ENCODE measurements at regions not wholly inside any gene's neighbourhood (a gene's known extent, or its start where the extent isn't known, plus 50 kb on each side); places are given as distances from the start of the nearest gene placed in this dataset.

DNA sequence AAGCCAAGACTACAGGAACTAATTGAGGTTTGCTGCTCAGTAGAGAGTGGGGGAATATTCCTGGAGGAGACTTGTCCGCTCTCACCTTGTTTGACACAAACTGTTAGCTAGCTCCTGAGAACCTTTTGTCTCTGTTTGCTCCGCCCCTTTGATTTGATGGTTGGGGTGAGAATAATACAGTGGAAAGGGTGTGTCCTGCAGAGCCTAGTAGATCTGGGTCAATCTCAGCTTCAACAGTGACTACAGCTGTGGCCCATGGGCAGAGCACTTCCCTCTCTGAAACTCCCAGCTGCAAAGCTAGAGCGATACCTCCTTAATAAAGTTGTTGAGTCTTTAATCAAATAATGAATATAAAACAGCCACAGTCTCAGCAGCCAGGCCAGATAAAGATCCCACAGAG lies 576.7 kb downstream of the DIAPH3 start:
- TF ChIP-seq CTCF (IDR thresholded peaks at IDR 0.05; ENCODE audit: low read depth, low read length) = no peak
- no peak overlapping the region for H3K4me3 ChIP-seq (ENCODE audit: low read depth, low read length)
- no peak overlapping the region for H3K27ac ChIP-seq
- DNase-seq = no peak
- H3K36me3 ChIP-seq = no peaks in the 10 kb centered on the region
- no peaks in the 10 kb centered on the region for H3K9me3 ChIP-seq (ENCODE audit: severe bottlenecking)
- H3K27me3 ChIP-seq (ENCODE audit: insufficient read depth, low read depth, severe bottlenecking) = no peaks in the 10 kb centered on the region

DNA sequence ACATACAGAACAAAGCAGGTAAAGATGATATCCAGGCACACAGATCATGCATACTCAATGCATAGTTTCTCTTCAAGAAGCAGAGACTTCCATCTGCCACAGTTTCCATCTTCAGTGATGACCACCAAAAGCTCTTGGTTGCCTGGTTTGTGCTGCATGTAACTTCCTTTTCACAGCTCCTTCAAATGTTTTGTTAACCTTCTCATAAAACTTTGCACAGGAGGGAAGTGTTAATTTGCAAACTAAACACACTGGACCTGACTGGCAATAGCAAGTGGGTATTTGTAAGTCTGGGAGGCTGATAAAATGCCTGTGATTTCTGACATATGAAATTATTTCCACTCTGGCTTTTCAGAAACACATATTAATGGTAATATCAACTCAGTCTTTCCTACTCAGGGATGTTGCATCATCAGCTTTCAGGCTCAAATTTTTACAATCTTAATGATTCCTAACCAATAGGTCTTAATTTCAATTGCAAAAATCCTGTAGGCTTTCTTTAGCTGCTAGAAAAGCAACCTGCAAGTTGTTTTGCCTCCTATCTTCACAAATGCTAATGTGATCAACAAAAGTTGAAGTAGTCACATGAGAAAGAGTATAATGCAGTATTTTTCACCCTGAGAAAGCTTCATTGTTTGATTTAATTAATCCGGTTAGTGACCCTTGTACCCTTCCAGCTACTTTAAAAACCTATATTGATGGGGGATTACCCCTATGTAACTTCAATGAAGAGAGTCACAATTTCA lies 575.6 kb downstream of the DIAPH3 start:
- H3K27me3 ChIP-seq (ENCODE audit: insufficient read depth, low read depth, severe bottlenecking) = no peaks in the 10 kb centered on the region

GRCh38 chr13:59588717-59589067 lies 575.0 kb downstream of the DIAPH3 start:
- no peaks in the 10 kb centered on the region for H3K9me3 ChIP-seq (ENCODE audit: severe bottlenecking)
- H3K4me3 ChIP-seq (ENCODE audit: low read depth, low read length) = no peak overlapping the region
- DNase-seq = no peak
- H3K36me3 ChIP-seq = no peaks in the 10 kb centered on the region
- no peak overlapping the region for H3K27ac ChIP-seq
- no peak for TF ChIP-seq CTCF (IDR thresholded peaks at IDR 0.05; ENCODE audit: low read depth, low read length)
- H3K27me3 ChIP-seq (ENCODE audit: insufficient read depth, low read depth, severe bottlenecking) = no peaks in the 10 kb centered on the region

More for the DNA sequence above, 575.6 kb downstream of the DIAPH3 start:
- H3K4me3 ChIP-seq (ENCODE audit: low read depth, low read length) = no peak overlapping the region
- TF ChIP-seq CTCF (IDR thresholded peaks at IDR 0.05; ENCODE audit: low read depth, low read length) = no peak
- no peak overlapping the region for H3K27ac ChIP-seq
- H3K36me3 ChIP-seq = no peaks in the 10 kb centered on the region
- DNase-seq = no peak
- H3K9me3 ChIP-seq (ENCODE audit: severe bottlenecking) = no peaks in the 10 kb centered on the region

DNA sequence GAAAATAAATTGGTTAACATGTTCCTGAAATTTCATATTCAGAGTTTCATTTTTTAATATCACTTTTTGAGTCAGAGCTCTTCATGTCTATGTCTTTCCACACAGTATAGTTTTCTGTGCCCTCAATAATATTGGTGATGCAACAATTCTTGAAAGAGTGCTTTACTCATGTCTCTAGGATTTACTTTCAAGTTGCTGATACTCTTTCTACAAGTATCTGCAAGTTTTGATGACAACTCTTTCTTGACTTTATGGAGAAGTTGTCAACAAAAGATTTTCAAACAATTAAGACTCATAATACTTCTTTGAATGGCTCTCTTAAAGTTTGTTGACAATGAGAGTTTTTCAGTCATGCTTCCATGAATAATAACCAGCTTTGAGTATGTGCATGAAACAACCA lies 561.7 kb downstream of the DIAPH3 start:
- Histone ChIP-seq H3K27me3 (ENCODE audit: insufficient read depth, low read depth, severe bottlenecking) (no peaks in the 10 kb centered on the region), H3K27ac (no peak overlapping the region), H3K36me3 (no peaks in the 10 kb centered on the region), H3K9me3 (ENCODE audit: severe bottlenecking) (no peaks in the 10 kb centered on the region), H3K4me3 (ENCODE audit: low read depth, low read length) (no peak overlapping the region)
- TF ChIP-seq CTCF (IDR thresholded peaks at IDR 0.05; ENCODE audit: low read depth, low read length) = no peak
- no peak for DNase-seq

- no peaks in the 10 kb centered on the region for H3K9me3 ChIP-seq (ENCODE audit: severe bottlenecking)
- H3K27ac ChIP-seq = no peak overlapping the region
- H3K4me3 ChIP-seq (ENCODE audit: low read depth, low read length) = no peak overlapping the region
- no peaks in the 10 kb centered on the region for H3K27me3 ChIP-seq (ENCODE audit: insufficient read depth, low read depth, severe bottlenecking)
- no peak for DNase-seq
- no peaks in the 10 kb centered on the region for H3K36me3 ChIP-seq
- no peak for TF ChIP-seq CTCF (IDR thresholded peaks at IDR 0.05; ENCODE audit: low read depth, low read length)
Observed at GRCh38 chr13:59603646-59604045, 560.1 kb downstream of the DIAPH3 start.

DNA sequence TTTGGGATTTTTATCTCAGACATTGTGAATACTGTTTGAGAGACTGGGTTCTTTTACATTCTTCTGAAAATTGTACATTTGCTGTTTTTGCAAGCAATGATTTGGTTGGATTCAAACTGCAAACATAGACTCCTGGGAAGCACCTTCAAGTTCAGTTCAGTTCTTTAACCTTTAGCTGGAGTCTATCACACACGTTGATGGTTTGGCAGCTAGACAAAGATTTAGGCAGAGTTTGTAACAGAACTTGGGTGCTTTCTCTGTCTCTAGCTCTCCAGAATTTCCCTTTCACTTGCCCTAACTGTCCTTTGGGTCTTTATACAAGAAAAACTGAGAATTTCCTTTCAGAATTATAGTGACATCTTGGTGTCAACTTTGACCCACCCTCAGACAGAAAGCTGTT lies 556.6 kb downstream of the DIAPH3 start:
- no peak overlapping the region for H3K4me3 ChIP-seq (ENCODE audit: low read depth, low read length)
- no peaks in the 10 kb centered on the region for H3K9me3 ChIP-seq (ENCODE audit: severe bottlenecking)
- no peak for TF ChIP-seq CTCF (IDR thresholded peaks at IDR 0.05; ENCODE audit: low read depth, low read length)
- no peak for DNase-seq
- no peak overlapping the region for H3K27ac ChIP-seq
- no peaks in the 10 kb centered on the region for H3K27me3 ChIP-seq (ENCODE audit: insufficient read depth, low read depth, severe bottlenecking)
- H3K36me3 ChIP-seq = no peaks in the 10 kb centered on the region

All from WERI-Rb-1 (cell line).